HG03175 (cell line): ENCODE measurements at regions not wholly inside any gene's neighbourhood (a gene's known extent, or its start where the extent isn't known, plus 50 kb on each side); places are given as distances from the start of the nearest gene placed in this dataset.

Experiments used
- ATAC-seq: cut with Tn5 transposase; IDR thresholded peaks from one replicate; pipeline ENCODE4 v1.9.1; 2021; ENCODE audit warnings: mild to moderate bottlenecking, moderate library complexity; ENCODE audit not compliant: unreplicated experiment

- ATAC-seq: no peak
These were observed 905.1 kb upstream of the USP15 start for GRCh38 chr12:61355105-61355504.

DNA sequence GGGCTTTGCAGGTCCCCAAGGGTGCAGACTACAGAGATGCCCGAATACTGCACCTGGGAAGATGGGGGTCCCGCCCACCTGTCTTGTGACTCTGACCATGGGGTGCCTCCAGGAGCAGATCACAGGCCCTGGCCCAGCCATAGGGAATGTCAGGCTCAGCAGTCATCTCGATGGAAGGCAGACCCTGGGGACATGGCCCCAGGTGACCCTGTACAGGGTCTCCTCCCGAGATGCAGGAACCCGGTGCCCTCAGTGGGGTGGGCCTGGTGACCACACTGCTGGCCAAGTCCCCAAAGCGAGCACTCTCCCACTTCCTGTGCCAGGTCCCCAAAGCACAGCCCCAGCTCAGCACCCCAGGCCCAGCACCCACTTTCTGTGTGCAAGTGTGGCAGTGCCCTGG is 903.7 kb upstream of the USP15 start:
- ATAC-seq: no peak

DNA sequence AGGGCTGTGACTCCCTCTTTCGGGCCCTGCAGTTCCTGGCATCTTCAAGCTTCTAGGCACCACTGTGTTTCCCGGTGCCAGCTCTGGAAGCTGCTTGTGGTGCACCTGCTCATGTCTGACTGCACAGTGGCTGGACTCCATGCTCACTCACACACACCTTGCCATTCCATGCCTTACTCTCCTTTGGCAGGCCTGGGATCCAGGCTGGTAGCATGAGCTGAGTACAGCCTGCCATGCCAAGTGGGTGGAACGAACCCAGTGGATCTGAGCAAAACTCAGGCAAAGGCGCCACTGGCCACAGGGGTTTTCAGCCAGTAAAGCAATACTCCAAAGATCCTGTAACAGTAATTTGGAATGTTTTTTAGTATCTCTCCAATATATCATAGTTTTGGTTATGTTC is 902.7 kb upstream of the USP15 start:
- ATAC-seq: no peak

GRCh38 chr12:61362037-61362436 is 898.2 kb upstream of the USP15 start:
- ATAC-seq: no peak

- no peak for ATAC-seq
These were observed 895.2 kb upstream of the USP15 start for GRCh38 chr12:61365001-61365400.

DNA sequence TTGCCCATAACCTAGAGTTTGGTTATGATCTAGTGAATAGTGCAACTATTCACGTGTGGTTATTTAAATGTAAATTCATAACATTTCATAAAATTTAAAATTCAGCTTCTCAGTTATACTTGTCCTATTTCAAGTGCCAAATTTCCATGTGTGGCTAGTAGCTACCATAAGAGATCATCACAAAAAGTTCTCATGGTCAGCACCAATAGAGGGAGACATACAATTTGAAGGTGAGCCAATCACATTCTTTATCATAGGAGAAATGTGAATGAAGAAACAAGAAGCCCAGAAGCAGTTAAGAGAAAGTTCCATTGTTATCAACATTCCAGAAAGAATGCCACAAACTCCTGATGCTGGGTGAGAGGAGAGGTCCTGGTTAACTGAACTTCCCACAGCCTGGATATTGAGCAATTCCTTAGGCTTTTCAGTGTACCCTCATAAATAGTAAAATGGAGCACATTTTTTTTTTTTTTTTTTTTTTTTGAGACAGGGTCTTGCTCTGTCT is 892.9 kb upstream of the USP15 start:
- ATAC-seq: no peak

DNA sequence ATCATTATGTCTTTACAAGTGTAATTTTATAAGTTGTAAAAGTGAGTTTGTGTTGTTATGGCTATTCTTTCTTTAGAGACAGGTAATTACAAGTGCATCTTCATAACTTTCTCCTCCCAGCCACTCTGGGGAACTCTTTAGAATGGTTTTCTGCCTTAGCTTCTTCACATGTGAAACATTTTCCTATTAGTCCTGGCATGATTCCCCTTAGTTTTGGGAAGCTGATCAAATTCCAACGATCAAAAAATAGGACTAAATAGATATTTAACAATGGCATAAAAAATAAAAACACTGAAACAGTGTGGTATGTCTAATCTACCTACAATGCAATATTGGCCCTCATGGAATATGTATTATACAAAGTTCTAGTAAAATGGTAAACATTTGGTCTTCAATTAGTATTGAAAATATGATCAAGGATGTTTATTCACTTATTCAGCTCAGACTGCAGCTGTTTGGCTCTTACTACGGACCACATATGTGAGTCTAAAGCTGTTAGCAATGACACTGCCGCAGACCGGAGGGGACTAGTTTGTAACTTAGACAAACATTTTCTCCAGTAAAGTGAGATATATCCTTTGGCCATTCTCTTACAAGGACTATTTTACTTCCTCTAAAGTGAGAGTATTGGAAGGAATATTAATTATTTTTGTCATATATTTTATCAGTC is 890.8 kb upstream of the USP15 start:
- ATAC-seq: no peak

- ATAC-seq: no peak
These were observed 875.7 kb upstream of the USP15 start for GRCh38 chr12:61384511-61384910.

- no peak for ATAC-seq
These were observed 874.4 kb upstream of the USP15 start for GRCh38 chr12:61385771-61386170.

GRCh38 chr12:61397668-61398067 is 862.5 kb upstream of the USP15 start:
- ATAC-seq: no peak

DNA sequence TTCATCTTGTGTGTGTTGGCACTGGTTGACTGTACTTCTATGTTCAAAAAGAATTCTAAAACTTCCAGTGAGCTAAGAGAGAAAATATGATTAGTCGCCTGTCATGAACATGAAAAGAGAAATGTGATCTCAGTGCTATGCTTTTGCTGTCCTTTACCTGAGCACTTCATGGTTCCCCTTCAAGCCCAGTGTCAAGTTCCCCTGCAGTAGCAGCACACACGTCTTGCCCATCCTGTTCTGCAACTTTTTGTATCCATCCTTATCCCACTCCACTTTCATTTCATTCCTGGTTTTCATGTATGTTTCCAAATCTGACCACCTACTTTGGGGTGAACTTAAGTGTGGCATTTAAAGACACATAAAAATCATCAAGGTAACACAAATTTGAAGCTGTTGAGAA is 848.0 kb upstream of the USP15 start:
- no peak for ATAC-seq

GRCh38 chr12:61414470-61414869 is 845.7 kb upstream of the USP15 start:
- no peak for ATAC-seq

- no peak for ATAC-seq
These were observed 837.4 kb upstream of the USP15 start for GRCh38 chr12:61422786-61423185.

DNA sequence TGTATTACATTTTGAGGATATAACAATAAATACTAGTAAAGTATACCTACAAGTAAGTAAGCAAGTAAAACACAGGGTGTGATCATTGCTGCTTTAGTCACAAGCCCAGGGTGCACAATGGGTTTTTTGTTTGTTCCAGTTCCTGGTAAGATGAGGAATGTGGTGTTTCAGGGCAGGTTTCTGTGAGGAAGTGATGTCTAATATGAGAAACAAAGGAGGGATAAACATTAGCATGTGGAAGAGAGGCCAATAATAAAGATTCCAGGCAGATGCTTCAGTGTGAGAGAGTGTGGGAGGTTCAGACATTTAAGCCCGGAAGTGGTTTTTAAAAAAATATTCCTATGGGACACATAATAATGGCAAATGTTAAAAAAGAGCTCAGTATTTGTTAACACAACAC is 808.1 kb upstream of the USP15 start:
- ATAC-seq: no peak

DNA sequence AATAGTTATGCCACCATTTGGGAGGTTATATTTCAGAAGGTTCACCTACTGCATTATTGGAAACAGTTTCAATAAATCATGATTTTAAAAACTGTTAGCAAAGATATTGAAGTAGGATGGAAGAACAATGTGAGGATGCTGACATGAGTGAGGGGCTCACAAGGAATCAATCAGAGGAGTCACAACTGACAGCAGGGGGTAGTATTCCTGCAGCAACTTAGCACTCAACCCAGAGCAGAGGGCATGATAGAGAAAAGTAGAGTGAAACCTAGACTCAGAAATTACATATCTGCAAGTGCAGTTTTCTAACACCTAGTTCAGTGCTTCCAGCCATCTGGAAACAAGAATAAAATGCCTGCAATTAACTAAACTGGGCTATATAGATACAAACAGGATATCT is 772.5 kb upstream of the USP15 start:
- ATAC-seq: no peak

- no peak for ATAC-seq
These were observed 769.4 kb upstream of the USP15 start for GRCh38 chr12:61490526-61491498.

DNA sequence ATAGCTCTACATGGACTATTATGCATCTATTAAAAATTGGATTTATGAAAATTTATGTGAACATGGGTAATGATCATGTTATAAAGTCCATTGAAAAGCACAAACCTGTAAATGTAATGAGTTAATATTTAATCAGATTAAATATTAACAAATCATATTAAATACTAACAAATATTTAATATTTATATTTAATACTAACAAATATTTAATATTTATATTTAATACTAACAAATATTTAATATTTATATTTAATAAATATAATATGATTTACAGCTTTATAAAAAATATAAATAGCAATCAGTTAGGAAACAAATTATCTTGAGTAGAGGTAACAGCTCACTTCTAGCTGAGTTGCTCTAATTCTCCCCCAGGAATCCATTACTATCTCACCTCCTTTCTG is 758.0 kb upstream of the USP15 start:
- no peak for ATAC-seq

DNA sequence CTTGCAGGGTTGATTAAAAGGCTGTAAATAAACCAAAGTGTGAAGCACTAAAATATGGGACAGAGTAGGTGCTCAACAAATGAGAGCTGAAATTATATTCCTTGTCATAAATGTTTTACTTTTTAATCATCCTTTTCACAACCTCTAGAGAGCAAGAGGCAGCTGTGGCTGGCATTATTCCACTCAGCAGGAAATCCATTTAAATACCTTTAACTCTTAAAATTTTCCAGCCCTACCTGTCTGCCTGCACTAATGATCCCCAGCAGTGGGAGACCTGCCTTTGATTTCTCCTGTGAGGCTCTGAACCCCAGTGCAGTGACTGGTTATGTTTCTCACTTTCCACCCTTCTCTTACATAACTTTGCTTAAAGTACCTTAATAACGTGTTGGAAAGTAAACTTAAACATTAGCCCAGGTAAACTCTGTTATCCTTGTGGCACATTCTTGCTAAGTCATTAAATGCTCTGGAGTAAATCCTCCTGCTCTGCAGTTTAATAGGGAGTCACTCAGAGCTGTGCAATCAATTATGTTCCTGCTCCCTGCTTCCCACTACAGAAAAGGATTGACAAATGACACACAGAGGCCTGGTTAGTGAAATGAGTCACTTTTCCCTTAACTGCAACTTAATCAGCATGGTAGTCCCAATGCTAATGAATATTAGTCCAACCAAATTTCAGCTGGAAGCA is 755.7 kb upstream of the USP15 start:
- ATAC-seq: no peak

GRCh38 chr12:61513499-61513898 is 746.7 kb upstream of the USP15 start:
- ATAC-seq: no peak

- no peak for ATAC-seq
These were observed 746.2 kb upstream of the USP15 start for GRCh38 chr12:61514016-61514415.

GRCh38 chr12:61521258-61521657 is 738.9 kb upstream of the USP15 start:
- ATAC-seq: no peak
